Epidermal melanocyte (primary cell): ENCODE measurements at regions not wholly inside any gene's neighbourhood (a gene's known extent, or its start where the extent isn't known, plus 50 kb on each side); places are given as distances from the start of the nearest gene placed in this dataset.

Experiments
- DNase-seq: peaks from one replicate; pipeline ENCODE4 v3.0.0; 2011; ENCODE audit warnings: low spot score; ENCODE audit not compliant: insufficient read length

DNA sequence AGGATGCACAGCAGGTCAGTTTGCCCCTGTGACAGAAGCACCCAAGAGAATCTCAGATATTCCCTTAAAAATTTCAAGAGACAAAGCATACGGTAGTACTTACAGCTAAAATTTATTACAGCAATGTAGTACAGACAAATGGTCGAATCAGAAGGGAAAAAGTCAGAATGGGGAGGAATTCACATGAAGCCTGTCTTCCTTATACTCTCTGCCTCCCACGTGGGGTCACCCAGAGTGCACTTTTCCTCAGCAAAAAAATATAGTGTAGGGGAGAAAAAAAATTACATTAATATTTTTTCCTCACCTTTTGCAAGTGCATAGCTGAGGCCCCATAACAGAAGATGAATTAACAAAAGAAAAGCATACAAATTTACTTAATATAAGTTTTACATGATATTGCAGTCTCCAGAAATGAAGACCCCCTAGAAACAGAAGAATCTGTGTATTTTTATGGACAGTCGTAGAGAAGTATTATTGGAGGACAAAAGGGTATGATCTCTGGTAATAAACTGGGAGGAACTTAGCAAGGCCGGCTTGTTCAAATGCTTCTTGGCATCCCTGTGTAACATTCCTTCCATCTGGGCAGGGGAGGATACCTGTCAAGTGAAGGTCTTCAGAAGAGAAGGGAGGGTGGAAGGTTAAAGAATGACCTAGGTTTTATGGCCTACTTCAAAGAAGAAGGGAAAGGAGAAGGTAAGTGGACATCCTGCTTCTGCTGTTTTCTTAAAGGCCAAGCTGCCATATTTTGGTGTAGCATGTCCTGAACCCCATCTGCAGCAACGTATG, 270.6 kb upstream of the MAGI2 start:
- DNase-seq: no peak

DNA sequence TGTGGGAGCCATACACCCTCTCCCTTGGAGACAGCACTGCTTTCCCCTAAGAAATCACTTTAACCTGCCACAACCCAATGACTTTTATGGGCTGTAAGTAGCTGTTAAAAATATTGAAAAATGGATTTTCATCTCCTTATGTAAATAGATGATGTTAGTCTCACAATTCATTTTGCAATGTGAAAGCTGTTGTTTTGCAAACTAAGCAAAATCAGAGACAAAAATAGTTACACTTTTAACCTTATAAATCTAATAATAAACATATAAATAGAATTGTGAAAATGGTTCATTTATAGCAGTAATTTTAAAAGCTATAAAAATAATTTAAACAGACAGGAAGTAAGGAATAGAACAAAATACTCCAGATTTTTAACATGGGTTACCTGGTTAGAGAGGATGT, 268.8 kb upstream of the MAGI2 start:
- DNase-seq: no peak

DNA sequence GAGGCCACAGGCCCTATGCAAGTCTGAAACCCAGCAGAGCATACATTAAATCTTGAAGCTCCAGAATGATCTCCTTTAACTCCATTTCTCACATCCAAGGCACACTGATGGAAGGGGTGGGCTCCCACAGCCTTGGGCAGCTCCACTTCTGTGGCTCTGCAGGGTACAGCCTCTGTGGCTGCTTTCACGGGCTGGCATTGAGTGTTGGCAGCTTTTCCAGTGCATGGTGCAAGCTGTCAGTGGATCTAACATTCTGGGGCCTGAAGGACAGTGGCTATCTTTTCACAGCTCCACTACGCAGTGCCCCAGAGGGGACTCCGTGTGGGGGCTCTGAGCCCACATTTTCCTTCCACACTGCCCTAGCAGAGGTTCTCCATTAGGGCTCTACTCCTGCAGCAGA, 265.7 kb upstream of the MAGI2 start:
- no peak for DNase-seq

DNA sequence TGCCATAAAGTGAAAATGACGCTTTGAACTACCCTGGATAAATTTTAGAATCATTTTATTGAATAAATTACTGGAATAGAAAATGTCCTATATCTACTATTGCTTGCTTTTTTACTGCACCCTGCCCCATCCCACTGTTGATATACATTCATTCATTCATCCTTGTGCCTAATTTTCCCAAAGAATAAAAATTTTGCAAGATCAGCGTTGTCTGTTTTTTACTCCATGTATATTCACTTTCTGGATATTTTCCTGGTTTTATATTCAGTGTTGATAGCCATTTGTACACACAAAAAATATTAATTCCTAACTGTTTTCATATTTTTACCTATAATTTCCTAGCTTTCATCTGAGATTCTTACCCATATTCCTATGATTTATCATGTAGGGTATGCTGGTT, 262.9 kb upstream of the MAGI2 start:
- no peak for DNase-seq

DNA sequence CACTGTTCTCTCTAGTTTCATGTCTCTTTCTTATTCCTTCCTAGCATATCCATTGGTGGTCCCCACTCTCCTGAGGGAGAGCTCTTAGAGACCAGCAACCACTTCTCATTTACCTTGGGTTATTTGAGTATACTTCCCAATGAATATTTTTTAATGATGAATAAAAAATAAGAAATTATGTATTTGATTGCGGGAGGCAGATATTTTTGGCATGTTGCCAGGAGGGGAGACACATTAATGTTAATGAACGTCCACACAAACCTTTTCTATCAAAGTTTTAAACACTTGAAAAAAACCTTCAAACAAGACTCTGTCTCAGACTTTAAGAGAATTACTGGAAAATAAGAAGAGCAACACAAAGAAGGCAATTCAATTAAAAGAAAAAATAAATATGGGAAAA, 260.6 kb upstream of the MAGI2 start:
- no peak for DNase-seq

DNA sequence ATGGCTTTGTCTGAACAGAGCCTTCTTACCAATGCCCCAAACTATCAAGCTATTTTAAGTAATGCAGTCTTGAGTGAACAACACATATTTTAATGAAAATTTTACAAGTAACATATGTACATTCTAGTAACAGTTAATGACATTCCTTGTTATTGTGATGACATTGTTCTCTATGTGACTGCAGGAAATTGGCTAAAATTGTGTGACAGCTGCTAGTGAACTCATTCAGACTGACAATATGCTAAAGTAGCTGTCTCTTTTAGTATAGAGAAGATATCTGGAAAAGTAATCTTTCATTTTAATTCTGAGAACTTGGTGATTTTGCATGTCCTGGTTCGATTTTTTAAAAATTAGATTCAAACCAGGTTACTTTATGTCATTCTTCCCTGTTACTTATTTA, 259.8 kb upstream of the MAGI2 start:
- no peak for DNase-seq

DNA sequence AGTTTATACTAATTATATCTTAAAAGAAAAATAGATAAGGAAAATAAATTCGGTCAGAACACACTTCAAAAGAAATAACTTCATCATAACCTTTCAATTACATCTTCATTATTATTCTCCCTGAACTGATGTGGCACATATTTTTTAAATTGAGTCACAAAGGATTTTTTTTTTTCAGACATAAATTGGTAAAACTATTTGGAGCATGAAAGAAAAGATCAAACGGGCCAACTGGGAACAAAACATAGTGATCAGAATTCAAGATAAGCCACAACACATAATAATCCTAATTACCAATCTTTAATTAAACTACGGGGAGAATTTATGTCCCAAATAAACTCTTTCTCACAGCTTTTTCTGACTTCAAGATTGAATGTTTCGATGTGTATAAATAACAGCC, 258.2 kb upstream of the MAGI2 start:
- DNase-seq: no peak

DNA sequence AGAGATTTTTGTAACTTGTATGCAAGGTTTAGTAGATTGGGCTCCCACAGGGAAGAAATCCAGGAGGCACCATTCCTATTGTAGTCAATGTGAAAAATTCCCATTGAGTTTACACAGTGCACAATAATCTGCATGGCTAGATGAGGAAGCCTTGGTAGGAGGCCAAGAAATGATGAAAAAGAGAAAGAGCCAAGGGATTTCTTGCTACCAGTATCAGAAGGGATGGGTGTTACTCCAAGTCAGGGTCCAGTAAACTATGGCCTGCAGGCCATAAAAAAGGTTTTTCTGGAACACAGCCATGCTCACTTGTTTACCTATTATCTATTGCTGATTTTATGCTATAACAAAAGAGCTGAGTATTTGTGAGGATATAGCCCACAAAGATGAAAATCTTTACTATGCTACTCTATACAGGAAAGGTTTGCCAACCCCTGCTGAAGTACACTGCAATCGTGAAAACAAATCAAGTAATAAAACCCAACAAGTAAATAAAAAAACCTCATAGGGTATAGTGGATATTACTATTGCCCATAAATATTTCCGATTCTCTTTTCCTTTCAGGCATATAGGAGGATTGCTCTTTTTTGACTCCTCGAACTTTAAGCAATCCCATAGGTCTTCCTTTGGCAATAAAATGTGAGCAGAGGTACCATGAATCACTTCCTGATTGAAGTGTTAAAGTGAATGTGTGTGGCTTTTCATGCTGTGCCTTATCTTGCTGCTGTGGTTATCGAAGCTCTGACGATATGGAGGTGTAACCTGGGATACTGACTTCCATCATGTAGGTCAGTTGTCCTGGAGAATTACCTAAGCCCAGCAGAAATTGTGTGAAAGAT, 256.3 kb upstream of the MAGI2 start:
- DNase-seq: no peak

DNA sequence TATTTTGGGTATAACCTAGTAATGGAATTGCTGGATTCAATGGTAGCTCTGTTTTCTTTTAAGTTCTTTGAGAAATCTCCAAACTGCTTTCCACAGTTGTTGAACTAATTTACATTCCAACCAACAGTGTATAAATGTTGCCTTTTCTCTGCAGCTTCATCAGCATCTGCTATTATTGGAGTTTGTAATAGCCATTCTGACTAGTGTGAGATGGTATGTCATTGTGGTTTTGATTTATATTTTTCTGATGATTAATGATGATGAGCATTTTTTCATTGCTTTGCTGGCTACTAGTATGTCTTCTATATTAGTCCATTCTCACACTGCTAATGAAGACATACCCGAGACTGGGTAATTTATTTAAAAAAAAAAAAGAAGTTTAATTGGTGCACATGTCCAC, 248.6 kb upstream of the MAGI2 start:
- no peak for DNase-seq

DNA sequence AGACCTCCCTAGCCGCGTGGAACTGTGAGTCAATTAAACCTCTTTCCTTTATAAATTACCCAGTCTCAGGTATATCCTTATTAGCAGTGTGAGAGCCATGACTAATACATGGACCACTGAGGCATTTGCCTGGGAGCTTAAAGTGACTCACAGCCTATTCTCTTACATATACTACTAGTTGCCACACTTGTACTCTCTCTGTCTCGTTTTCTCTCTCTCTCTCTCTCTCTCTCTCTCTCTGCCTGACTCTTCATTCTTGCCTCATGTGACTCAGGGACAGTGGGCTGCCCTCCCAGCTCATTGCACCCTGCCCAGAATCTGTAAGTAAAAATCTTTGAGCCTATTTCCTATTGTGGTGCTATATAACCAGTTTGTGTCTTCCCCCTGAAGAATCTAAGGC, 238.5 kb upstream of the MAGI2 start:
- DNase-seq: no peak

DNA sequence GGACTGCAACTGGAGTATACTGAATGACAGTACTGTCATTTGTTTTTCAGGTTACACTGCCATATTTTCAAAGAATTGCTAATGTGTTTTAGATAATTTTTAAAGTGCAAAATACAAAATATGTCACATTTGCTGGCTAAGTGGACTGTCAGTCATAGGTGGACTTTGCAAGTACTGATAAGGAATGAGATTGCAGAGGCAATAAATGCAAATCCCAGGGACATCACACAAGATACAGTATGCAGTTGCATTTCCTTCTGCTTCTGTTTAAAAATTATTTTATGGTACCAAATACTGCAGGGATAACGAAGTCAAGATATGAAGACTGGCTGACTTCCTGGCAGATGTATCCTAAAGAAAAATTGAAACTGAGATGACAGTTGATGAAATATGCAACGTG, 237.6 kb upstream of the MAGI2 start:
- no peak for DNase-seq

DNA sequence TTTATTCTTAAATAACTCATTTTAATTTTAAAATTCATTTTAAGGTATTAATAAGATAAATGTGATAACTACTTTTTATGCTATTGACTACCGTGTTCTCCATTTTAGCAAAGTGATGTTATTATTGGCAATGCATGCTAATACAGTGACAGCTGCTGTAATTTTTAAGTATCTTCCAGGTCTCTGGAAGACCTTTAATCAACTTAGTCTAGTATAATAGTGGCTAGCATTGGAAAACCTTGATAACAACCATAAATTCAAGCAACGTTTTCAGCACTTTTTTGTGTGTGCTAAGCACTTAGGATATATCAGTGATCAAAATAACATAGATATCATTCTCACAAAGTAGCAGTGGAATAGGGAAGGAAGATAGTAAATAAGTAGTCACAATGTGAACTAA, 230.9 kb upstream of the MAGI2 start:
- DNase-seq: no peak

DNA sequence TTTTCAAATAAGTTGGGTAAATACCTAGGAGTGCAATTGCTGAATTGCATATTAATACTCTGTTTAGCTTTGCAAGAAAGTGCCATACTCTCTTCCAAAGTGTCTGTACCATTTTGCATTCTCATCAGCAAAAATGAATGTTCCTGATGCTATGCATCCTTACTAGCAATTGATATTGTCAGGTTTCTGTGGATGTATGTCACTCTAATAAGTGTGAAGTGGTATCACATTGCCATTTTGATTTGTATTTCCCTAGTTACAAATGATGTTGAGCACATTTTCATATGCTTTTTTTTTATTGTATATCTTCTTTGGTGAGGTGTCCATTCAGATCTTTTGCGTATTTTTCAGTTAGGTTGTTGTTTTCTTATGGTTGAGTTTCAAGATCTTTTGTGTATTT, 230.4 kb upstream of the MAGI2 start:
- no peak for DNase-seq

DNA sequence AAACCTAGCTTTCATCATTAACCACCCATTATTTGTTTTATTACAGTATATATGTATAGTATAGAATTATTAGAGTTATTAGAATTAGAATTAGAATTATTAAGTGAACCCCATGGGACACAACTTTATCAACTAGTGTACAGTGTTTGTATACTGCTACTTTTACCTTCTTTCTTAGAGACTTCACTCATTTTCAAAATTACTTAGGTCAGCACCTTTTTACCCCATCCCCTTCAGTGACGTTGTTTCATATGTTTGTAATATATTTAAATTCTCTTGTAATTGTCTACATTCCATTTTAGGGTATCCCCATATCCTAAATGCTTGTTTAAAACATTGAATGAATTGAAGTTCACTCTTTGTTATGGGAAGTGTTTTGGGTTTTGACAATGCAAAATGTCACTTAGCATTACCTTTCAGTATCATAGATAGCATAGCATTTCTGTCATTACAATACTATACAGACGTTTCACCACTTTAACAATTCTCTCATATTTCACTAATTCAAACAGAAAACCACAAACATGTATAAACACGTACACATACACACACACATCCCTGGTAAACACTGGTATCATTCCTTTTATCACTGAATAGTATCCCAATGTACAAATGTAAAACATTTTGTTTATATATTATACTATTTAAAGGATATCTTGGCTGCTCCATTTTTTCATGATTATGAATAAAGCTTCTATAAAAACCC, 229.9 kb upstream of the MAGI2 start:
- no peak for DNase-seq

DNA sequence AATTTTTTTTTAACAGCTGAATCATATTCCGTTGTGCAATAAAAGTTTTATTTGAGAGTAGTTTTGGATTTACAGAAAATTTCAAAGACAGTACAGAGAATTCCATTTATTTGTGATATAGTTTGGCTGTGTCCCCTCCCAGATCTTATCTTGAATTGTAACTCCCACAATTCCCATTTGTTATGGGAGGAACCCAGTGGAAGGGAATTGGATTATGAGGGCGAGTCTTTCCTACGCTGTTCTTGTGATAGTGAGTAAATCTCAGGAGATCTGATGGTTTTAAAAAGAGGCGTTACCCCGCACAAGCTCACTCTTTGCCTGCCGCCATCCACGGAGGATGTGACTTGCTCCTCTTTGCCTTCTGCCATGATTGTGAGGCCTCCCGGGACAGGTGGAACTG, 228.0 kb upstream of the MAGI2 start:
- no peak for DNase-seq

DNA sequence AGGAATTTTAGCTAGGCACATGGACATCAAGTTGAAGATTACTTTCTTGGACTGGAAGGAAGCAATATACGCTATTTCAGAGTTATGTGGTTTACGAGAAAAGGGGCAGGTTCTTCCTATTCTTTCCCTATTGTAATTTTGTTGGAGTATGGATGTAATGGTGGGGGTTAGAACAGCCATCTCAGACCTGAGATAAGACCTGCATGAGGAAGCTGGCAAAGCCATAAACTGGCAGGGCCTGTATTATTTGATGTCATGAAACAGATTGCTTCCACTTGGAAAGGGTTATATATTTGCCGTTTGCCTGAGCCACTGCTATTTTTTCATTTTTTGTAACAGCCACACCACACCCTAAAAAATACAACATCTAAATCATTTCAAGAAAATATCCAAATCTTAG, 220.5 kb upstream of the MAGI2 start:
- DNase-seq: no peak

DNA sequence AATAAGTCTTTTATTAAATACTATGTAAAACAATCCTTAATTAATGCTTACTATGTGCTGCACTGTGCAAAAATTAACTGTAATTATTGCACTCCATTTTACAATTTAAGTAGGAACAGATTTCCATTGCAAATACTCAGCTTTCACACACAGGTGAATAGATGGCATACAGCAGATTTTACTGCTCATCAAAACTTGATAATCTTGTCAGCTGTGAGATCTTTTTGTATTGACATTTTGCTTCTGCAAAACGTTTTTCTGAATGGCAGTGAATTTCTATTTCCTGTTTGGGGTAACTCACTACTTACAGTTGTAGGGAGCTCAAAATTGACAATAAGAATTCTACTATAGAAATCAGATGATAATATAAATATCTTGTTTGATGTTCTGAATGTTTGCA, 220.0 kb upstream of the MAGI2 start:
- DNase-seq: no peak

DNA sequence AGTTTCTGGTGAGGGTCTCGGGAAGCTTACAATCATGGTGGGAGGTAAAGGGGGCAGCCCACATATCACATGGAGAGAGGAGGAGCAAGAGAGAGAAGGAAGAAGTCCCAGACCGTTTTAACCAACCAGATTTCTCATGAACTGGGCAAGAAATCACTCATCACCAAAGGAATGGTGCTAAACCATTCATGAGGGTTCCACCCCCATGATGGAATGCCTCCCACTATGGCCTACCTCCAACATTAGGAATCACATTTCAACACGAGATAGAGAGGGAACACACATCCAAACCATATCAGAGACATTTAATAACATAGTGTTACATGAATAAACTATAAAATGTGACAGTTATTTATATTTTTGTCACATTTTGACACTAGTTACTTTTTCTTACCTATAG, 214.8 kb upstream of the MAGI2 start:
- DNase-seq: no peak

DNA sequence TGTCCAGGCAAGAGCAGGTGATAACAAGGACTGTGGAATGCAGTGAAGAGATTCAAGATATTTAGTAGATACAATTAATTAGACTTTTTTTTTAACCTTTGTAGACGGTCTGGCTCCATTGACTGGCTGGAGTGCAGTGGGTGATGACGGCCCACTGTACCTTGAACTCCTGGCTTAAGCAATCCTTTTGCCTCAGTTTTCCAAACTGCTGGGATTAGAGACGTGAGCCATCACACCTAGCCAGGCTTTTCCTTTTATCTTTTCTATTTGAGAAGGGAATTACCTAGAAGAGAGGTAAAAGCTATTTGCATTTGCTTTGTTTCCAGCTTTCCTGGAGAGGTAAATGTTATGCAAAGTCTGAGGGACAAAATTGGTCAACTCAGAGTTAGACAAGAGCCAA, 213.0 kb upstream of the MAGI2 start:
- DNase-seq: no peak

DNA sequence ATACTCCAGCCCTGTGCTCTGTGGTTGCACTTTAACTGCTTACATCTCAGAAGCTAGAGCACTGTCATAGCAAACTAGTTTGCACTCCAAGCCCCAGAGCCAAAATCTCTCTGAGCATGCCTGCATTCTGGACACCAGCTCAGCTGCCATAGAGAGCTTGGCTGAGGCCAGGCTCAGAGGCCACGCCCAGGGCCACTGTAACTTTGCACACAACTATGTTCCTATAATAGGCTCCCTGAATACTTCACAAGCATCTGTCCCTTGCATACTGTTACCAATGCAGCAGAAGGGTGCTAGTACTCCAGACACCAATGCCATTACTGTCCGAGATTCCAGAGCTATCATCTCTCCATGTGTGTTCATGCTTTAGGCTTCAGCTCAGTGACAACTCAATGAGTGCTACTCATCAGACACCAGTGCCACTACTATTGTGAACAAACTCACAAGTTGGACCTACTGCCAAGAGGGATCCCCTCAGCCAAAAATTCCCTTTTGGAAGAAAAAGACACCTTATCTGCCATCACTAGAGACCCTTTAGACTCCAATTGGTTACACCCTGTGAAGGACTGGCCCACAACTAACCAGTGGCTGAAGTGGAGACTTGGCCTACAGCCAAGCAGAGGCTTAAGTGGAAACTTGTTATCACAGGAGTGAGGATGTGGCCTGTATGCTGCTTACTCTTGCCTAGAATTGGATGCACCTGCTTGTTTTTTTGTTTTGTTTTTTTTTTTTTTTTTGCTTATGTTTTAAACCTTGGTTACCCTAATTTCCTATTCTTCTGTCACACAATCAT, 211.6 kb upstream of the MAGI2 start:
- DNase-seq: no peak

DNA sequence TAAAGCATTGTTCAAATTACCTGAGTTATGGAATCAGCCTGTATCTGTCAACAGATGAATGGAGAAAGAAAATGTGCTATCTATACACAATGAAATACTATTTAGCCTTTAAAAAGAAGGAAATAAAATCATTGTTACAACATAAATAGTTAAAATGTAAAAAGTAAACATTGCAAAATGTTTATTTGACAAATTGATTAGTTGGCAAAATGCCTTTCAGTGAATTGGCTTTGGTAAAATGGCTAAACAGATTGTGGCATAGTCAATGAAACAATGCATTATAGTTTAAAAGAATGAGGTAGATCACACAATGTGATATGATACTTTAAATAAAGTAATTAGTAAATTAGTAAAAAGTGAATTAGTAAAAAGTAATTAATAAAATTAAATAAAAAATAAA, 204.8 kb upstream of the MAGI2 start:
- DNase-seq: no peak
